BJ (cell line): ENCODE measurements at regions not wholly inside any gene's neighbourhood (a gene's known extent, or its start where the extent isn't known, plus 50 kb on each side); places are given as distances from the start of the nearest gene placed in this dataset.

Experiments used
- CTCF ChIA-PET: fragments of 350-600 bp; formaldehyde crosslinking; extraction: SDS; loops from one replicate; lab custom pipeline; 2021; ENCODE audit warnings: antibody characterized with exemption, inconsistent platforms; lab: Yijun Ruan, JAX
- POLR2A ChIA-PET: fragments of 300-600 bp; sonication (Branson Sonifier 250); formaldehyde crosslinking; extraction: SDS; loops from one replicate; lab custom pipeline; 2021; ENCODE audit warnings: antibody characterized with exemption; lab: Charles Lee
- DNase-seq: peaks from one replicate; pipeline ENCODE4 v3.0.0-alpha.2; 2011; ENCODE audit warnings: low read depth
- H3K27me3 ChIP-seq: 2 replicates; pipeline ENCODE4 v1.6.0; 2011; ENCODE audit warnings: low read length; ENCODE audit not compliant: control insufficient read depth, insufficient read depth
- H3K36me3 ChIP-seq: 2 replicates; pipeline ENCODE4 v1.5.1; 2011; ENCODE audit warnings: low read length; ENCODE audit not compliant: control insufficient read depth, insufficient read depth
- H3K4me3 ChIP-seq: 2 replicates; pipeline ENCODE4 v1.5.1; 2011; ENCODE audit warnings: low read depth, mild to moderate bottlenecking, control low read depth, low read length
- TF ChIP-seq, protein P1 (sequence below): IDR thresholded peaks from 2 replicates; pipeline ENCODE4 v1.5.1; 2011; ENCODE audit warnings: low read depth, mild to moderate bottlenecking, control low read depth, inconsistent platforms, low read length, moderate library complexity; ENCODE audit not compliant: insufficient read depth

GRCh38 chr4:34615315-34615714, 1629.0 kb downstream of the ARAP2 start:
- CTCF ChIA-PET: no interaction called here
- POLR2A ChIA-PET: no interaction called here
- no peaks in the 10 kb centered on the region for H3K36me3 ChIP-seq
- no peak overlapping the region for H3K4me3 ChIP-seq
- TF ChIP-seq, protein P1, sequence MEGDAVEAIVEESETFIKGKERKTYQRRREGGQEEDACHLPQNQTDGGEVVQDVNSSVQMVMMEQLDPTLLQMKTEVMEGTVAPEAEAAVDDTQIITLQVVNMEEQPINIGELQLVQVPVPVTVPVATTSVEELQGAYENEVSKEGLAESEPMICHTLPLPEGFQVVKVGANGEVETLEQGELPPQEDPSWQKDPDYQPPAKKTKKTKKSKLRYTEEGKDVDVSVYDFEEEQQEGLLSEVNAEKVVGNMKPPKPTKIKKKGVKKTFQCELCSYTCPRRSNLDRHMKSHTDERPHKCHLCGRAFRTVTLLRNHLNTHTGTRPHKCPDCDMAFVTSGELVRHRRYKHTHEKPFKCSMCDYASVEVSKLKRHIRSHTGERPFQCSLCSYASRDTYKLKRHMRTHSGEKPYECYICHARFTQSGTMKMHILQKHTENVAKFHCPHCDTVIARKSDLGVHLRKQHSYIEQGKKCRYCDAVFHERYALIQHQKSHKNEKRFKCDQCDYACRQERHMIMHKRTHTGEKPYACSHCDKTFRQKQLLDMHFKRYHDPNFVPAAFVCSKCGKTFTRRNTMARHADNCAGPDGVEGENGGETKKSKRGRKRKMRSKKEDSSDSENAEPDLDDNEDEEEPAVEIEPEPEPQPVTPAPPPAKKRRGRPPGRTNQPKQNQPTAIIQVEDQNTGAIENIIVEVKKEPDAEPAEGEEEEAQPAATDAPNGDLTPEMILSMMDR: no peak
- H3K27me3 ChIP-seq: no peaks in the 10 kb centered on the region
- DNase-seq: no peak

DNA sequence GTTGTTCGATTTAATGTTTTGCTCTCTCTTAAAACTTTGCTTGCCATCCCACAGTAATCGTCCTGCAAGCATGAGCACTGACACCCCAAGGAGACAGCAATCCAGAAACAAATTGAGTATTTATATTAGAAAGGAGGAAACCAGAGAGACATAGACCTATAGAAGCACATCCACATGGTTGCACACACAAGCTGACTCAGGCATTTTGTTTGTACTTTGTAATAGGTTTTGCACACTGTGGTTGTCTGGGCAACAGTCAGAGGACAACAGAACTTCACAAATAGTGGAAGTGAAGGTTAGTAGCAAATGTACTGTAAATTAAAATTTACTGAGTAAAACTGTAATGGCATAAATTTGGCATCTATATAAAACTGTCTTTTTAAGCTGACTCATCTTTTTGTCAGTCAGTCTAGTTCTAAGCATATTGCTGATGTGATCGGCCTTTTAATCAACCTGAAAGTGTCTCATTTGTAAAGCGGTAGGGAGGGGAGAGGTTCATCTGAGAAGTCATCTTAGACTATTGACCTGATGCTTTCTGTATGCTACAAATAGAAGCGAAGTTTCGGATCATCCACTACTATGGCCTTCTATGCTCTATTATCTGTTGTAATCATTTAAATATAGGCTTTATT, 1624.7 kb downstream of the ARAP2 start:
- H3K36me3 ChIP-seq: no peaks in the 10 kb centered on the region
- POLR2A ChIA-PET: no interaction called here
- H3K4me3 ChIP-seq: no peak overlapping the region
- TF ChIP-seq, protein P1: no peak
- no peak for DNase-seq
- CTCF ChIA-PET: no interaction called here
- no peaks in the 10 kb centered on the region for H3K27me3 ChIP-seq

GRCh38 chr4:34628471-34628870, 1615.8 kb downstream of the ARAP2 start:
- CTCF ChIA-PET: no interaction called here
- Histone ChIP-seq H3K36me3 (no peaks in the 10 kb centered on the region), H3K27me3 (no peaks in the 10 kb centered on the region), H3K4me3 (no peak overlapping the region)
- TF ChIP-seq, protein P1: no peak
- POLR2A ChIA-PET: no interaction called here
- DNase-seq: no peak

- POLR2A ChIA-PET: no interaction called here
- TF ChIP-seq, protein P1: no peak
- Histone ChIP-seq H3K27me3 (no peaks in the 10 kb centered on the region), H3K36me3 (no peaks in the 10 kb centered on the region), H3K4me3 (no peak overlapping the region)
- DNase-seq: no peak
- CTCF ChIA-PET: no interaction called here
Measured at GRCh38 chr4:34629451-34629850, 1614.9 kb downstream of the ARAP2 start.

DNA sequence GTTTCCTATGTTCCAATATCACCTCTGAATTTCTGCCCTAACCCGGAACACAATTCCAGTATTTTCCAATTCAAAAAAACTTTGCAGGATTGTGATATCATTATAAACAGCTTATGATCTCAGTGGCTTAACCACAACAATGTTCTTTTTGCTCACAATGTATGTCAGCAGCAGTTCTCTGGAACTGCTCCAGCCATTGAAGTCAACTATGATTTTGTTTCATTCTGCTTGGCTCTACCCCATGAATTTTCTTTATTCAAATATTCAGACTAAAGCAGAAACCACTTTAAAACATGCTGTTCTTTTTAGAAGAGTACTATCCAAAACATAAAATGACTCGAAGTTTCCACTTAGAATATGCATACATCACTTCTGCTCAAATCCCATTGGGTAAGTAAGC, 1611.1 kb downstream of the ARAP2 start:
- Histone ChIP-seq H3K4me3 (no peak overlapping the region), H3K36me3 (no peaks in the 10 kb centered on the region), H3K27me3 (no peaks in the 10 kb centered on the region)
- DNase-seq: no peak
- ChIA-PET POLR2A (no interaction called here), CTCF (interaction anchor here (0.6 kb wide), 1 partner anchor 11 kb away, joined by 3 read pairs; no protein-coding TSS in a partner anchor)
- TF ChIP-seq, protein P1: no peak
